ENCODE measurements at regions not wholly inside any gene's neighbourhood (a gene's known extent, or its start where the extent isn't known, plus 50 kb on each side); places are given as distances from the start of the nearest gene placed in this dataset.

- TF ChIP-seq CTCF (IDR thresholded peaks at IDR 0.05) (no peak), POLR2AphosphoS5 (IDR thresholded peaks at IDR 0.05) (no peak), POLR2A (IDR thresholded peaks at IDR 0.05) (no peak)
Observed at GRCh38 chr5:18736051-18736398, 1101.8 kb downstream of the TAF11L14 start.
